ENCODE measurements at regions not wholly inside any gene's neighbourhood (a gene's known extent, or its start where the extent isn't known, plus 50 kb on each side); places are given as distances from the start of the nearest gene placed in this dataset.

GRCh38 chr5:26439121-26439520 is 599.3 kb downstream of the CDH9 start:
- H3K4me3 ChIP-seq (ENCODE audit: control insufficient read depth, low read depth, low read length) = no peak overlapping the region
- DNase-seq (ENCODE audit: low read depth) = no peak
- no peak for TF ChIP-seq CTCF (conservative IDR thresholded peaks at IDR 0.05; ENCODE audit: control insufficient read depth, insufficient read depth, low read depth, low read length)

GRCh38 chr5:26434688-26435087 is 603.7 kb downstream of the CDH9 start:
- H3K4me3 ChIP-seq (ENCODE audit: control insufficient read depth, low read depth, low read length) = no peak overlapping the region
- DNase-seq (ENCODE audit: low read depth) = no peak
- TF ChIP-seq CTCF (conservative IDR thresholded peaks at IDR 0.05; ENCODE audit: control insufficient read depth, insufficient read depth, low read depth, low read length) = no peak

- no peak for DNase-seq (ENCODE audit: low read depth)
- TF ChIP-seq CTCF (conservative IDR thresholded peaks at IDR 0.05; ENCODE audit: control insufficient read depth, insufficient read depth, low read depth, low read length) = no peak
Observed at GRCh38 chr5:26432386-26432785, 606.0 kb downstream of the CDH9 start.

GRCh38 chr5:26430323-26430722 is 608.1 kb downstream of the CDH9 start:
- no peak for DNase-seq (ENCODE audit: low read depth)
- H3K4me3 ChIP-seq (ENCODE audit: control insufficient read depth, low read depth, low read length) = no peak overlapping the region
- no peak for TF ChIP-seq CTCF (conservative IDR thresholded peaks at IDR 0.05; ENCODE audit: control insufficient read depth, insufficient read depth, low read depth, low read length)

More at GRCh38 chr5:26432386-26432785, 606.0 kb downstream of the CDH9 start:
- no peak overlapping the region for H3K4me3 ChIP-seq (ENCODE audit: control insufficient read depth, low read depth, low read length)

GRCh38 chr5:26427281-26427680 is 611.1 kb downstream of the CDH9 start:
- TF ChIP-seq CTCF (conservative IDR thresholded peaks at IDR 0.05; ENCODE audit: control insufficient read depth, insufficient read depth, low read depth, low read length) = no peak
- H3K4me3 ChIP-seq (ENCODE audit: control insufficient read depth, low read depth, low read length) = no peak overlapping the region
- no peak for DNase-seq (ENCODE audit: low read depth)

- no peak for TF ChIP-seq CTCF (conservative IDR thresholded peaks at IDR 0.05; ENCODE audit: control insufficient read depth, insufficient read depth, low read depth, low read length)
- DNase-seq (ENCODE audit: low read depth) = no peak
- H3K4me3 ChIP-seq (ENCODE audit: control insufficient read depth, low read depth, low read length) = no peak overlapping the region
Observed at GRCh38 chr5:26419987-26420386, 618.4 kb downstream of the CDH9 start.

- H3K4me3 ChIP-seq (ENCODE audit: control insufficient read depth, low read depth, low read length) = no peak overlapping the region
- TF ChIP-seq CTCF (conservative IDR thresholded peaks at IDR 0.05; ENCODE audit: control insufficient read depth, insufficient read depth, low read depth, low read length) = no peak
- no peak for DNase-seq (ENCODE audit: low read depth)
Observed at GRCh38 chr5:26416911-26417310, 621.5 kb downstream of the CDH9 start.

Data from fibroblast of mammary gland (primary cell).